ENCODE measurements at regions not wholly inside any gene's neighbourhood (a gene's known extent, or its start where the extent isn't known, plus 50 kb on each side); places are given as distances from the start of the nearest gene placed in this dataset.

DNA sequence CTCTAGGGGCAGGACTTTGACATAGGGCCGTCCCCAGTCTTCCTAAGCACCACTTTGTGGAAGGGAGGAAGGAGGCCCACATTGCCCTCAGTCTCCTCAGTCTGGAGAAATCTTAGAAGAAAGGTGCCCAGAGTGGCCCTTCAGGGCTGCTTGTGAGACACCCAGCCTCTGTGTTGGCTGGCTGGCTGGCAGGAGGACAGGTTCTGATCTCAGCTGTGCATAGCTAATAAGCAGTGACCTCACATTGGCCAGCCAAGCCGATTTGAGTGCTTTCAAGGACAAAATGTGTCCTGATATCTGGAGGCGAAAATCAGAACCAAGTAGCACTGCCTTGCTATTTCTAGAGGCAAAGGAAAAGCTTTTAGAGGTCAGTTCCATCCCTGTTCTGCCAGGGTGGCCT lies 211.5 kb downstream of the BCOR start:
- in situ Hi-C loops (cut with MboI; ENCODE audit: low sequenced_read_pairs): no loop called here

GRCh38 chrX:39888730-39889129 lies 209.0 kb downstream of the BCOR start:
- in situ Hi-C loops (cut with MboI; ENCODE audit: low sequenced_read_pairs): no loop called here

DNA sequence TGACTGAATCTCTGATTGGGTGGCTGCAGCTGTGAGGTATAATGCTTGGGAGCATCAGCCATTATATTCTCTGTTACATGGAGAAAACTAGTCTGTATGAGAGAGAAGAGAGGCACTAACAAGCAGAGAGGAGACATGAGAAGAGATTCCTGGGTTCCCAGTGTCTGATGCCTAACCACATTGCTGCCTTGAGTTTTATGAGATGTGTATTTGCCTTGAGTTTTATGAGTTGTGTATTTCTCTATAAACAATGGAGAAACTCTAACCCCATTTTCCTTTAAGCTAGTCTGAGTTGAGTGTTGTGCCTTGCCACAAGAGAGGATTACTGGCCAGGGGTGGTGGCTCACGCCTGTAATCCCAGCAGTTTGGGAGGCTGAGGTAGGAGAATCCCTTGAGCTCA lies 208.1 kb downstream of the BCOR start:
- in situ Hi-C loops (cut with MboI; ENCODE audit: low sequenced_read_pairs): no loop called here

GRCh38 chrX:39890807-39891206 lies 207.0 kb downstream of the BCOR start:
- in situ Hi-C loops (cut with MboI; ENCODE audit: low sequenced_read_pairs): no loop called here

- in situ Hi-C loops (cut with MboI; ENCODE audit: low sequenced_read_pairs): no loop called here
Observed at GRCh38 chrX:39891781-39892180, 206.0 kb downstream of the BCOR start.

DNA sequence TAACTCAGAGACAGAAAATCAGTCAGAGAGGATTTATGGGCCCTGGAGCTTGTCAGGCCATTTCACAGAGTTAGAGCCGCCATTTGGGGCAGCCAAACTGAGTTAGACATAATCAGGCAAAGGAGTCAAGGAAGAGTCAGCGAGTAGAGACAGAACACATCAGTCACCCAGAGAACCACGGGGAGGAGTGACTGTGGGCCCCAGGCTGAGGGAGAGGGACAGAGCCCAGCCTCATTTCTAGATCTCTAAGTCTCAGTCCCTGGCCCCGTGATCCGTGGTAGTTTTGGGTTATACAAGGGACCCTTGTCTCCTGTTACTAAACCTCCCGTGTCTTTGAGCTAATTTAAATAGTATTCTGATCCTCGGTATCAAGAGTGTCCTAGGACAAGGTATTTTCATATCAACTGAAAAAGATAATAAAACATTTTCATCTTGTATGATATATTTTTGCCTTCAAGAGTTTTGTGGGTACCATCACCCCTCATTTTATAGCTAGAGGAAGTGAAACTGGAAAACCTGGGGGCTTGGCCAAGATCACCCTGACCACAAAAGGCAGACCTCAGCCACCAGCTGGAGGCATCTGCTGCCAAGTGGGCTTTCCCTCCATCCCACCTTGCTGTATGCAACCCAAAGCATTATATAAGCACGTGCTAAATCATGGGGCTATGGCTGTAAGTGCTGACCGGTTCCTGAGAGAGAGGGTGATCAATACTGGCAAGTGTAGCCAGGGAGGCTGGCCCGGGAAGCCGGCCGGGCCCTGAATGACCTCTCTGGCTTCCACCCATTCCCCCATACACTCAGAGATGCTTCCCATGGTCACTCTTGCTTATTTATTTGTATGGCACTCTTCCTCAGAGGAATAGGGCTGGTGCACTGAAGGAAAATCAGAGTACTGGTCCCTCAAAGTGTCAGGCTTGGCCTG lies 204.1 kb downstream of the BCOR start:
- in situ Hi-C loops (cut with MboI; ENCODE audit: low sequenced_read_pairs): no loop called here

- in situ Hi-C loops (cut with MboI; ENCODE audit: low sequenced_read_pairs): no loop called here
Observed at GRCh38 chrX:39894683-39895082, 203.1 kb downstream of the BCOR start.

GRCh38 chrX:39895218-39896110 lies 202.3 kb downstream of the BCOR start:
- in situ Hi-C loops (cut with MboI; ENCODE audit: low sequenced_read_pairs): no loop called here

DNA sequence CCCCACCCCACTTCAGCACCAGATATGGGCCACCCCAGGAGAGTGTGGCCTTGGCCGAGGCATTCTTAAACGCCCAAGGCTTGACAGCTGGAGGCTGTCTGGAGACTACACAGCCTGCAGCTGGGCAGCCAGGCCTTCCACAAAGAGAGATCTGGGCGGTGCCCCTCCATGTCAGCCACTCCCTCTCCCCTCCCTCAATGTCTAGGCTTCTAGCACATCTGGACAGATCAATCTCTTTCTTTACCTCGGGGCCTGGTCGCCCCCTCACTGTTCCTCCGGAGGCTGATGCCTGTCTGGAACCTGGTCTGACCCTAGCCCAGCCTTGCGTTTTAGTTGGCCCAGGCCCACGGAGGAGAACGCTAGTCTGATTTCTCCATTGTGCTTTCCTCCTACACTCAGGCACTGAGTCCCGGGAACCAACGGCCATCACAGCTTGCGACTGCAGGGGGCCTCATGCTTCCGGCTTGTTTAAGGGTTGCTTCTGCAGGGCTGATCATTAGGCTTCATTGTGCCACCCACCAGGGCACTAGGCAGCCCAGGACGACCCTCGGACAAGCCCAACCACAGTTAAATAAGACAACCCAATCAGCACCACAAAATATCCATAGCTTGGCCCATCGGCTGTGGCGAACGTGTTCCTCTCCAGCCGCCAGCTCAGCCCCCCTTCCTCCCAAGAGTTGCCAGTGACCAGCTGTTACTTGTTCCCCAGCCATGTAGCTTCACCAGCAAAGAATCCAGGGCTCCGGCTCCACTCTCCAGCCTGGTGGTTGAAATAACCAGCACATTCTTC lies 200.6 kb downstream of the BCOR start:
- in situ Hi-C loops (cut with MboI; ENCODE audit: low sequenced_read_pairs): no loop called here

DNA sequence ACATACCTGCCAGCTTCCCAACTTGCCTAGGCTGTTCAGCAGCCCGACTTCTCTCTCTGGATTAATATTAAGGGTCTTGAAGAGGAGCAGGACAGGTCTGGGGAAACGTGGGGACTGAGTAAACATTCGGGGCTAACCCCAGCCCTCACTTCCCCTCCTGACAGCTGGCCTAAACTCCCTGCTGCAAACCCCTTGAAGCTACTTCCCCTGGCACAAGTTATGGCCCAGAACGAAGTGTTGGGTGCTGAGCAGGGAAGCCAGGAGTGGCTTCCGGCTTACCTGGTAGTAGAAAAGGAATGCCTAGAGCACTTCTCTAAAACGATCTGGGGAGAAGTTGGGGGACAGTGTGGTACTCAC lies 200.0 kb downstream of the BCOR start:
- in situ Hi-C loops (cut with MboI; ENCODE audit: low sequenced_read_pairs): no loop called here

- in situ Hi-C loops (cut with MboI; ENCODE audit: low sequenced_read_pairs): no loop called here
Observed at GRCh38 chrX:39898147-39898546, 199.6 kb downstream of the BCOR start.

DNA sequence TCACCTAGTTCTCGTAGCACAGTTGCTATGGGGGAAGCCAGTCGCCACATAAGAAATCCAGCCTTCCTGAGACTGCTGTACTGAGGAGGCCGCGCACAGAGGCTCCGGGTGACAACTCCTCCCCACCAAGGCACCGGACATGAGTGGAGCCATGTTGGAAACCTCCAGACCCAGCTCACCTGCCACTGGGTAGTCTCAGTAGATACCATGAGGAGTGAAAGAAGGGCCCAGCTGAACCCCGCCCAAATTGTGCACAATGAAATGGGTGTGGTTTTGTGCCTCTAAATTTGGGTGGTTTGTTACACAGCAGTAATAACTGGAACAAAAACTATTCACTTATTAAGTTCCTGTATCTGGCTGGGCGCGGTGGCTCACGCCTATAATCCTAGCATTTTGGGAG lies 198.7 kb downstream of the BCOR start:
- in situ Hi-C loops (cut with MboI; ENCODE audit: low sequenced_read_pairs): no loop called here

DNA sequence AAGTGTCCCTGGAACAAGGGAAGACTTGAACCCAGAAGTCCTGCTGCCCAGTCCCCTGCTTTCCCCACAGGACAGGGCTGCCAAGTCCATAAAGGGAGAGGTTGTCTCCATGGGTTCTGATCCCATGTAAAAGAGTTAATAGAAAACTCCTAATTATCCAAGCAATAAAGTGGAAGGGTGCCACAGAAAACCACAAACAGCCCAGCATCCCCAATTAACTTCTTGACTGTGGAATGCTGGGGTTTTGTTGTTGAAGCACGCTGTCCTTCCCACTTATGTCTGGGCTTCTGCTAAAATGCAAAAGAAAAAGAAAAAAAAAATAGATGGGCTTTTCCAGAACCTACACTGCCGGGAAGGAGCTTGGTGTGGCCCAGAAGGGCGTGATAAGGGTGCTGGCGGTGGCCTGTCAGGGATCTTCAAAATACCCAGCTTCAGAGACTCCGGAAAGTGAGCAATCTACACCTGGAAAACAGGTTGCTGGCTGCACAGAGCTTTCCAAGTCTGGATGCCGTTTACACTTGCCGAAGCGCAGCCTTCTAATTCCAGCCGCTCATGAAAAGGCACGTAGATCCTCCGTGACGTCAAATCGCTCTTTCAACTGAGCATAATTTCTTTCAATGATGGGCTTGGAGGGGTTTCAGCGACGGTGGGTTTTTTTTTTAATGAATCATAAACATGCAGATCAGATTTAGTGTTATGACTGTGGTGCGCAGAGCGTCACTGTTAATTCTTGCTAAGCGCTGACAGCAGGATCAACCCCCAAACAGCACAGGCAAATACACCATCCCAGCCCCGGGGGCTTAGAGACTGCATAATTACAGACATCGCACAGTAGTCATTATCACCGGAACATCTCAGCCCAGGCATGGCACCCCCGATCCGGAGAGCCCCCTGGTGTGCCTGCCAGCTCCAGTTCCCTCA lies 197.6 kb downstream of the BCOR start:
- in situ Hi-C loops (cut with MboI; ENCODE audit: low sequenced_read_pairs): no loop called here

GRCh38 chrX:39900777-39901170 lies 197.0 kb downstream of the BCOR start:
- in situ Hi-C loops (cut with MboI; ENCODE audit: low sequenced_read_pairs): no loop called here

GRCh38 chrX:39903343-39903742 lies 194.4 kb downstream of the BCOR start:
- in situ Hi-C loops (cut with MboI; ENCODE audit: low sequenced_read_pairs): no loop called here

DNA sequence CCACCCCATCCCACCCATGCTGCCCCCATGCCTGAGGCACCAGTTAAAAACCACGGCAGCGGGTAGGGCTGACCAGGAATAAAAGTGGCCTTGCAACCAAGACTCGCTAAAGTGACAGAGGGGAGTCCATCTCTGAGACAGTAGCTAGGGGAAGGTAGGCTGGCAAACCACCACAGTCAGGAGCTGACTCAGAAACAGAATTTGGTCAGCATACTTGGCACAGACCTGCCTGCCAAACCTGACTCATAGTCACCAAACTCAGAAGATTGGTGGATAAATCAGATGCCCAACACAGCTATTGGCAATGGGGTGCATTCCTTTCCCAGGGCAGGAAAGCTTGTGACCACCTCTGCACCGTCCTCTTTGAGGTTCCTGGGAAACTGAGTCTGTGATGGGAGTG lies 193.8 kb downstream of the BCOR start:
- in situ Hi-C loops (cut with MboI; ENCODE audit: low sequenced_read_pairs): no loop called here

- in situ Hi-C loops (cut with MboI; ENCODE audit: low sequenced_read_pairs): no loop called here
Observed at GRCh38 chrX:39904816-39905537, 192.8 kb downstream of the BCOR start.

- in situ Hi-C loops (cut with MboI; ENCODE audit: low sequenced_read_pairs): no loop called here
Observed at GRCh38 chrX:39905538-39905891, 192.2 kb downstream of the BCOR start.

DNA sequence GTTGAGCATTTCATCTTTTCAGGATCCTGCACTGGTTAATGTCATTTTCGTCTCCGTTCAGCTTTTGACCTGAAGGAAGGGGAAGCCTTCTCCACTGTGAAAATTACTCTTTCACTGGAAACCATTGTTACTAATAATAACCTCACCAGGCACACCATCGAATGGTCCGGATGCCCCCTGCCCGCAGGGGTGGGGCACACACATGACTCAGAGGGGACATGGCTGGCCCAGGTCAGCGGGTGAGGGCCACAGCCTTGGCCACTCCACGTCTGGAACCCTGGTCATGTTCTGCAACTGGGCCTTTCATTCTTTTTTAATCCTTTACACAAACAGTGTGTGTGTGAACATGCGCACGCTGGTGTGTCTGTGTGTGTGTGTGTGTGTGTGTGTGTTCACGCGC lies 191.8 kb downstream of the BCOR start:
- in situ Hi-C loops (cut with MboI; ENCODE audit: low sequenced_read_pairs): no loop called here

Measured in HL-60/S4 treated with retinoic acid at 250 ng/mL for 4 days and 3 days (cell line).